HG03354 (cell line): ENCODE measurements at regions not wholly inside any gene's neighbourhood (a gene's known extent, or its start where the extent isn't known, plus 50 kb on each side); places are given as distances from the start of the nearest gene placed in this dataset.

Source experiments
- ATAC-seq: cut with Tn5 transposase; IDR thresholded peaks from one replicate; pipeline ENCODE4 v1.9.1; 2021; ENCODE audit warnings: mild to moderate bottlenecking; ENCODE audit not compliant: unreplicated experiment, poor library complexity, severe bottlenecking

- ATAC-seq: no peak
These were observed 93.4 kb downstream of the TENT4A start for GRCh38 chr5:6806668-6807067.

GRCh38 chr5:6808462-6808861, 95.2 kb downstream of the TENT4A start:
- ATAC-seq: no peak

- ATAC-seq: no peak
These were observed 97.6 kb downstream of the TENT4A start for GRCh38 chr5:6810641-6811405.

GRCh38 chr5:6812091-6812490, 98.9 kb downstream of the TENT4A start:
- no peak for ATAC-seq

- ATAC-seq: no peak
These were observed 99.8 kb downstream of the TENT4A start for GRCh38 chr5:6812800-6813731.

GRCh38 chr5:6814816-6815215, 101.6 kb downstream of the TENT4A start:
- no peak for ATAC-seq

- no peak for ATAC-seq
These were observed 105.6 kb downstream of the TENT4A start for GRCh38 chr5:6818594-6819511.

GRCh38 chr5:6819521-6819920, 106.3 kb downstream of the TENT4A start:
- ATAC-seq: no peak

GRCh38 chr5:6820851-6821479, 107.7 kb downstream of the TENT4A start:
- ATAC-seq: peak; percentile 90

- ATAC-seq: no peak
These were observed 108.8 kb downstream of the TENT4A start for GRCh38 chr5:6822068-6822467.

GRCh38 chr5:6822556-6823343, 109.5 kb downstream of the TENT4A start:
- ATAC-seq: no peak

- ATAC-seq: no peak
These were observed 110.8 kb downstream of the TENT4A start for GRCh38 chr5:6823996-6824395.

GRCh38 chr5:6825678-6826244, 112.5 kb downstream of the TENT4A start:
- ATAC-seq: no peak

- no peak for ATAC-seq
These were observed 113.5 kb downstream of the TENT4A start for GRCh38 chr5:6826756-6827155.

GRCh38 chr5:6827526-6828219, 114.4 kb downstream of the TENT4A start:
- peak; percentile 81 for ATAC-seq

- ATAC-seq: peak; percentile 90
These were observed 116.0 kb downstream of the TENT4A start for GRCh38 chr5:6829150-6829784.

GRCh38 chr5:6830643-6831239, 117.5 kb downstream of the TENT4A start:
- ATAC-seq: no peak
